K562 (cell line): ENCODE measurements at regions not wholly inside any gene's neighbourhood (a gene's known extent, or its start where the extent isn't known, plus 50 kb on each side); places are given as distances from the start of the nearest gene placed in this dataset.

ENCODE experiments used
- ATAC-seq: fragments of 200-7000 bp; cut with Tn5 transposase; 3 replicates; pipeline ENCODE4 v1.9.1; 2020; ENCODE audit warnings: moderate library complexity
- BruUV-seq: library from RNA; stranded (reverse); fragments of 400-500 nt; replicated peaks from 2 replicates; lab custom pipeline; 2021; lab: Mats Ljungman, UMichigan
- CTCF ChIA-PET: fragments of 300-600 bp; formaldehyde crosslinking; extraction: SDS; loops from one replicate; lab custom pipeline; 2021; ENCODE audit warnings: low intra/inter-chr PET ratio; lab: Yijun Ruan, JAX
- POLR2A ChIA-PET: fragments of 300-600, 350-650 bp; sonication (Branson Sonifier 250); formaldehyde crosslinking; extraction: SDS; loops from one replicate; lab custom pipeline; 2021; ENCODE audit warnings: antibody characterized with exemption, inconsistent platforms; lab: Yijun Ruan, JAX
- DNase-seq, 4 experiments: peaks; one replicate each; pipeline versions ENCODE4 v3.0.0 to v3.0.0-alpha.2; 2011 to 2018; ENCODE audit warnings: low spot score in 3 of 4, mixed read lengths in 3 of 4; ENCODE audit errors: extremely low read depth in 1 of 4
- FAIRE-seq: peaks from 2 replicates; lab custom pipeline; 2011; peaks lifted over from hg19 to GRCh38; lab: Jason Lieb, UNC
- H2AFZ ChIP-seq: 2 replicates; pipeline ENCODE4 v1.6.0; 2011; ENCODE audit warnings: low read depth, low read length, control low read depth, inconsistent platforms
- H3K27ac ChIP-seq: fragments of 200-600 bp; 3 replicates; pipeline ENCODE4 v1.8.0; 2011; ENCODE audit warnings: low read depth, mild to moderate bottlenecking, control low read depth, inconsistent platforms, low read length, moderate library complexity, mixed read lengths; ENCODE audit errors: extremely low read depth
- H3K27me3 ChIP-seq, 2 experiments: fragments of 300-600 bp in 1 of 2; 2 replicates in 1 of 2; 3 replicates in 1 of 2; pipeline versions ENCODE4 v1.6.0 to v1.8.0; 2011; ENCODE audit warnings: inconsistent platforms in 2 of 2, low read length in 2 of 2, mild to moderate bottlenecking in 1 of 2, mixed read lengths in 1 of 2, moderate library complexity in 1 of 2; ENCODE audit not compliant: control insufficient read depth in 2 of 2, insufficient read depth in 2 of 2
- H3K36me3 ChIP-seq: fragments of 300-600 bp; 3 replicates; pipeline ENCODE4 v1.8.0; 2011; ENCODE audit warnings: mild to moderate bottlenecking, low read length, inconsistent platforms; ENCODE audit not compliant: control insufficient read depth, insufficient read depth
- H3K4me1 ChIP-seq, 2 experiments: fragments of 200-600 bp in 1 of 2; replicated peaks in 1 of 2; 2 replicates in 1 of 2; 3 replicates in 1 of 2; pipeline versions ENCODE4 v1.5.1 to v1.8.0; 2011; ENCODE audit warnings: inconsistent platforms in 2 of 2, low read length in 2 of 2, mild to moderate bottlenecking in 1 of 2, mixed read lengths in 1 of 2, moderate library complexity in 1 of 2; ENCODE audit not compliant: control insufficient read depth in 2 of 2, insufficient read depth in 2 of 2
- H3K4me2 ChIP-seq: 2 replicates; pipeline ENCODE4 v1.6.1; 2011; ENCODE audit warnings: low read length, control low read depth, inconsistent platforms, mixed read lengths; ENCODE audit not compliant: insufficient read depth
- H3K4me3 ChIP-seq: fragments of 200-600 bp; sonication (generic), shearing (Covaris generic); 2 replicates; pipeline ENCODE4 v1.5.1; 2016; ENCODE audit warnings: control low read depth, inconsistent platforms
- H3K79me2 ChIP-seq: fragments of 200-600 bp; 3 replicates; pipeline ENCODE4 v1.8.0; 2011; ENCODE audit warnings: low read length, inconsistent platforms; ENCODE audit not compliant: control insufficient read depth, insufficient read depth
- H3K9ac ChIP-seq, 2 experiments: 2 replicates each; pipeline versions ENCODE4 v1.6.0 to v1.6.1; 2011; ENCODE audit warnings: low read depth in 2 of 2, low read length in 2 of 2, control low read depth in 1 of 2, inconsistent platforms in 1 of 2, mild to moderate bottlenecking in 1 of 2, mixed read lengths in 1 of 2; ENCODE audit not compliant: insufficient read depth in 1 of 2
- H3K9me1 ChIP-seq: one replicate; pipeline ENCODE4 v1.6.0; 2011; ENCODE audit warnings: inconsistent platforms, mild to moderate bottlenecking, low read length, moderate library complexity; ENCODE audit not compliant: control insufficient read depth, insufficient read depth
- H3K9me3 ChIP-seq: replicated peaks from 2 replicates; pipeline ENCODE4 v1.5.1; 2011; ENCODE audit warnings: low read depth, low read length, inconsistent platforms; ENCODE audit not compliant: control insufficient read depth, insufficient read depth
- H4K20me1 ChIP-seq: replicated peaks from 2 replicates; pipeline ENCODE4 v1.6.1; 2011; ENCODE audit warnings: low read length, inconsistent platforms, mixed read lengths; ENCODE audit not compliant: control insufficient read depth, insufficient read depth
- CEBPB ChIP-seq: fragments of 450-650 bp; IDR thresholded peaks from 2 replicates; pipeline ENCODE4 v1.6.1; 2016; ENCODE audit warnings: missing genetic modification characterization, missing compliant biosample characterization
- CREB1 ChIP-seq, 2 experiments: sonication (generic) in 1 of 2; formaldehyde crosslinking in 1 of 2; IDR thresholded peaks; 2 replicates each; pipeline versions ENCODE4 v1.6.1 to v1.8.0; 2012 to 2022; ENCODE audit warnings: inconsistent platforms in 1 of 2, mild to moderate bottlenecking in 1 of 2, missing genetic modification reagents in 1 of 2, moderate library complexity in 1 of 2
- DPF2 ChIP-seq: fragments of 450-650 bp; IDR thresholded peaks from 2 replicates; pipeline ENCODE4 v1.6.1; 2016
- EP300 ChIP-seq: IDR thresholded peaks from 2 replicates; pipeline ENCODE4 v1.6.1; 2012; ENCODE audit warnings: low read length, improper control_type of control experiment
- NUFIP1 ChIP-seq: fragments of 450-650 bp; IDR thresholded peaks from 2 replicates; pipeline ENCODE4 v1.6.1; 2018; ENCODE audit not compliant: partially characterized antibody
- RNF2 ChIP-seq: sonication (generic); IDR thresholded peaks from 2 replicates; pipeline ENCODE4 v1.6.1; 2016
- SREBF1 ChIP-seq: fragments of 150-350 bp; IDR thresholded peaks from 2 replicates; pipeline ENCODE4 v1.6.1; 2014; ENCODE audit warnings: antibody characterized with exemption, low read depth, low read length, borderline replicate concordance
- TAF15 ChIP-seq: fragments of 200-400 bp; formaldehyde crosslinking; IDR thresholded peaks from 2 replicates; pipeline ENCODE4 v1.6.1; 2017; ENCODE audit warnings: mild to moderate bottlenecking, low read depth, low read length, moderate library complexity
- ZFP1 ChIP-seq: fragments of 450-650 bp; formaldehyde crosslinking; IDR thresholded peaks from 2 replicates; pipeline ENCODE4 v1.4.0; 2020; ENCODE audit warnings: mild to moderate bottlenecking, mixed read lengths
- ZNF12 ChIP-seq: sonication (generic); formaldehyde crosslinking; IDR thresholded peaks from 2 replicates; pipeline ENCODE4 v1.4.0; 2020; ENCODE audit warnings: mild to moderate bottlenecking, missing genetic modification reagents
- ZNF239 ChIP-seq: fragments of 250-450 bp; sonication (Bioruptor Pico); IDR thresholded peaks from 2 replicates; pipeline ENCODE4 v1.4.0; 2020; ENCODE audit warnings: mild to moderate bottlenecking
- WGBS: fragments of 100-300 bp; shearing (Covaris generic); methylation state at CpG from one replicate; pipeline ENCODE4 v1.1.6; 2016; ENCODE audit warnings: low coverage, mixed read lengths; ENCODE audit not compliant: insufficient coverage; ENCODE audit errors: missing lambda C conversion rate; 5-methylcytosine and 5-hydroxymethylcytosine counted together
- in situ Hi-C: fragments of 300-500 bp; cut with MboI; formaldehyde crosslinking; loops from 4 replicates; pipeline ENCODE4 v1.15.0; 2018; ENCODE audit warnings: inconsistent platforms, mixed read lengths
- intact Hi-C: fragments of 100-400 bp; cut with micrococcal nuclease; formaldehyde crosslinking; loops from 2 replicates; pipeline ENCODE4 v1.14.2; 2022
- TF ChIP-seq, protein P1 (sequence below): fragments of 450-650 bp; IDR thresholded peaks from 2 replicates; pipeline ENCODE4 v1.6.1; 2016; ENCODE audit warnings: mild to moderate bottlenecking
- TF ChIP-seq, protein P2 (sequence below): fragments of 450-650 bp; IDR thresholded peaks from 2 replicates; pipeline ENCODE4 v1.6.1; 2017; ENCODE audit warnings: mild to moderate bottlenecking, moderate library complexity
- TF ChIP-seq, protein P3 (sequence below): fragments of 450-650 bp; IDR thresholded peaks from 2 replicates; pipeline ENCODE4 v1.7.1; 2018; ENCODE audit warnings: mild to moderate bottlenecking, low read depth; ENCODE audit not compliant: partially characterized antibody
- TF ChIP-seq, protein P4 (sequence below): fragments of 250-450 bp; sonication (Bioruptor Pico); IDR thresholded peaks from 2 replicates; pipeline ENCODE4 v1.8.0; 2021; ENCODE audit warnings: moderate library complexity, mild to moderate bottlenecking, inconsistent platforms

DNA sequence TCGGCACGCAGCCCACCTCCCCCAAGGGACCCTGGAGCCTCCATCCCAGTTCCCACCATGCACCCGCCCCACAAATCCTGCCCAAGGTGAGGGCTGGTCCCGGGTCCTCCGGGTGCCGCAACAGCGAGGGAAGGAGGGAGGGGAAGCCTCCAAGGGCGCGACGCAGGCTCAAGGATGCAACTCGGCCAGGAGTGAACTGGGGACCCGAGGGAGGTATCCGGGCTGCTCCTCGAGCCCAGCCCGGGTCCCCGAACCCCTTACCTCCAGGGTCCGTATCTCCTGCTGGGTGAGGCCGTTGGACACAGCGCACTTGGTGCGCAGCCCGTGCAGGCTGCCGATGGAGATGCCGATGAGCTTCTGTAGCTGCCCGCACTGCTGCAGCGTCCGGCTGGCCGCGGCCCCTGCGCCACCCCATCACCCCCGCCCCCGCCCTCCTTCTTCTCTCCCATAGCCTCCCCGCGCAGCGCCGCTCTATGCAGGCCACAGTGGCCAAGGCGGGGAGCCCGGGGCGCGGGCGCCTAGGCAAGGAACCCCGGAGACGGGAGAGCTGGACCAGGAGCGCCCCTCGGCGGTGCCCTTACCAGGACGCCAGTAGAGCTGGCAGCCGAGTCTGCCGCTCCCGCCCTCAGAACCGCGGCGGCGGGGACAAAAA lies 124.1 kb downstream of the ANKRD30BL start:
- DNase-seq (peak; percentile 6 to 13 (median 8)), FAIRE-seq (no peak), ATAC-seq (peak; percentile 76)
- Histone ChIP-seq H4K20me1 (no peaks in the 10 kb centered on the region), H3K4me3 (peak overlapping the region; percentile 48), H3K4me2 (no peak overlapping the region), H3K36me3 (no peaks in the 10 kb centered on the region), H3K9me3 (no peaks in the 10 kb centered on the region), H3K9ac (peak overlapping the region in 1 of 2 experiments; percentile 82; a peak in 2 of 4 replicates), H3K9me1 (no peaks in the 10 kb centered on the region), H2AFZ (no peak overlapping the region), H3K27ac (no peak overlapping the region), H3K79me2 (no peaks in the 10 kb centered on the region), H3K4me1 (peaks cover 0 to 14% of the 10 kb centered on the region in 2 experiments; a peak in 2 of 5 replicates), H3K27me3 (peaks cover 11 to 14% of the 10 kb centered on the region in 2 experiments; a peak in 3 of 5 replicates)
- intact Hi-C loops (no loop called here), in situ Hi-C loops (loop anchor here (25.0 kb wide), 1 partner anchor 100 kb away; no protein-coding TSS in a partner anchor)
- ChIA-PET POLR2A (no interaction called here), CTCF (no interaction called here)
- no TSS peak for BruUV-seq
- WGBS = 12% methylated on average over 24 of the region's 53 CpGs
- TF ChIP-seq TAF15 (no peak), NUFIP1 (no peak), CREB1 (IDR thresholded peaks at IDR 0.05) (no peak), CREB1 (CRISPR knock-in tag; IDR thresholded peaks at IDR 0.05) (no peak), ZNF12 (CRISPR knock-in tag) (no peak), SREBF1 (no peak), DPF2 (no peak), ZNF239 (CRISPR knock-in tag) (no peak), ZFP1 (no peak), EP300 (no peak), RNF2 (no peak), CEBPB (no peak)
- TF ChIP-seq, protein P1, sequence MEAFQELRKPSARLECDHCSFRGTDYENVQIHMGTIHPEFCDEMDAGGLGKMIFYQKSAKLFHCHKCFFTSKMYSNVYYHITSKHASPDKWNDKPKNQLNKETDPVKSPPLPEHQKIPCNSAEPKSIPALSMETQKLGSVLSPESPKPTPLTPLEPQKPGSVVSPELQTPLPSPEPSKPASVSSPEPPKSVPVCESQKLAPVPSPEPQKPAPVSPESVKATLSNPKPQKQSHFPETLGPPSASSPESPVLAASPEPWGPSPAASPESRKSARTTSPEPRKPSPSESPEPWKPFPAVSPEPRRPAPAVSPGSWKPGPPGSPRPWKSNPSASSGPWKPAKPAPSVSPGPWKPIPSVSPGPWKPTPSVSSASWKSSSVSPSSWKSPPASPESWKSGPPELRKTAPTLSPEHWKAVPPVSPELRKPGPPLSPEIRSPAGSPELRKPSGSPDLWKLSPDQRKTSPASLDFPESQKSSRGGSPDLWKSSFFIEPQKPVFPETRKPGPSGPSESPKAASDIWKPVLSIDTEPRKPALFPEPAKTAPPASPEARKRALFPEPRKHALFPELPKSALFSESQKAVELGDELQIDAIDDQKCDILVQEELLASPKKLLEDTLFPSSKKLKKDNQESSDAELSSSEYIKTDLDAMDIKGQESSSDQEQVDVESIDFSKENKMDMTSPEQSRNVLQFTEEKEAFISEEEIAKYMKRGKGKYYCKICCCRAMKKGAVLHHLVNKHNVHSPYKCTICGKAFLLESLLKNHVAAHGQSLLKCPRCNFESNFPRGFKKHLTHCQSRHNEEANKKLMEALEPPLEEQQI = no peak
- TF ChIP-seq, protein P2, sequence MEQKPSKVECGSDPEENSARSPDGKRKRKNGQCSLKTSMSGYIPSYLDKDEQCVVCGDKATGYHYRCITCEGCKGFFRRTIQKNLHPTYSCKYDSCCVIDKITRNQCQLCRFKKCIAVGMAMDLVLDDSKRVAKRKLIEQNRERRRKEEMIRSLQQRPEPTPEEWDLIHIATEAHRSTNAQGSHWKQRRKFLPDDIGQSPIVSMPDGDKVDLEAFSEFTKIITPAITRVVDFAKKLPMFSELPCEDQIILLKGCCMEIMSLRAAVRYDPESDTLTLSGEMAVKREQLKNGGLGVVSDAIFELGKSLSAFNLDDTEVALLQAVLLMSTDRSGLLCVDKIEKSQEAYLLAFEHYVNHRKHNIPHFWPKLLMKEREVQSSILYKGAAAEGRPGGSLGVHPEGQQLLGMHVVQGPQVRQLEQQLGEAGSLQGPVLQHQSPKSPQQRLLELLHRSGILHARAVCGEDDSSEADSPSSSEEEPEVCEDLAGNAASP = no peak
- TF ChIP-seq, protein P3, sequence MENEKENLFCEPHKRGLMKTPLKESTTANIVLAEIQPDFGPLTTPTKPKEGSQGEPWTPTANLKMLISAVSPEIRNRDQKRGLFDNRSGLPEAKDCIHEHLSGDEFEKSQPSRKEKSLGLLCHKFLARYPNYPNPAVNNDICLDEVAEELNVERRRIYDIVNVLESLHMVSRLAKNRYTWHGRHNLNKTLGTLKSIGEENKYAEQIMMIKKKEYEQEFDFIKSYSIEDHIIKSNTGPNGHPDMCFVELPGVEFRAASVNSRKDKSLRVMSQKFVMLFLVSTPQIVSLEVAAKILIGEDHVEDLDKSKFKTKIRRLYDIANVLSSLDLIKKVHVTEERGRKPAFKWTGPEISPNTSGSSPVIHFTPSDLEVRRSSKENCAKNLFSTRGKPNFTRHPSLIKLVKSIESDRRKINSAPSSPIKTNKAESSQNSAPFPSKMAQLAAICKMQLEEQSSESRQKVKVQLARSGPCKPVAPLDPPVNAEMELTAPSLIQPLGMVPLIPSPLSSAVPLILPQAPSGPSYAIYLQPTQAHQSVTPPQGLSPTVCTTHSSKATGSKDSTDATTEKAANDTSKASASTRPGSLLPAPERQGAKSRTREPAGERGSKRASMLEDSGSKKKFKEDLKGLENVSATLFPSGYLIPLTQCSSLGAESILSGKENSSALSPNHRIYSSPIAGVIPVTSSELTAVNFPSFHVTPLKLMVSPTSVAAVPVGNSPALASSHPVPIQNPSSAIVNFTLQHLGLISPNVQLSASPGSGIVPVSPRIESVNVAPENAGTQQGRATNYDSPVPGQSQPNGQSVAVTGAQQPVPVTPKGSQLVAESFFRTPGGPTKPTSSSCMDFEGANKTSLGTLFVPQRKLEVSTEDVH = no peak
- TF ChIP-seq, protein P4, sequence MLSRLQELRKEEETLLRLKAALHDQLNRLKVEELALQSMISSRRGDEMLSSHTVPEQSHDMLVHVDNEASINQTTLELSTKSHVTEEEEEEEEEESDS (CRISPR knock-in tag) = no peak
